ENCODE measurements at regions not wholly inside any gene's neighbourhood (a gene's known extent, or its start where the extent isn't known, plus 50 kb on each side); places are given as distances from the start of the nearest gene placed in this dataset.

DNA sequence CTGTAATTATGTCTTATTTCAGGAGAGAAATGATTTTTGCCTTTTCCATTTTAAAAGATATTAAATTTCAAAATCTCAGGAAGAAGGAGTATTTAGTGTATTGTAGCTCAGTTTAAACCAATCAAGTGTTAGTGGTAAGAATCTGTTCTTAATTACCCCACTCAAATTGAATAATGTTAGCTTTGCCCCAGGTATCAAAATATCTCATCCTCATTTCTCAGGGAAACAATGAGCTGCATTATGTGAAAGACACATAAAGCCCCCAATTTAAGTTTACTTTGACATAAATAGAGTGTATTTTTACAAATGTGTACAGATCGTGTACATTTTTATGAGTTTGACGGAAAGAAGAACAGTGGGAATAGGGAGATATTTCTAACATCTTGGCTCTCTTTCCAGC, 317.4 kb upstream of the RARB start:
- Histone ChIP-seq H3F3A (ENCODE audit: insufficient read depth, low read depth) (no peaks in the 10 kb centered on the region), H3K4me3 (no peak overlapping the region), H3K9me2 (ENCODE audit: insufficient read depth) (no peaks in the 10 kb centered on the region; the same call in 1 of the 2 replicates), H2AFZ (no peak overlapping the region), H3K4me1 (replicated peaks; ENCODE audit: insufficient read depth) (no peaks in the 10 kb centered on the region), H3K9me3 (ENCODE audit: insufficient read depth, low read depth) (no peaks in the 10 kb centered on the region), H3K4me2 (no peak overlapping the region), H4K20me1 (ENCODE audit: insufficient read depth) (no peaks in the 10 kb centered on the region), H3K27me3 (ENCODE audit: insufficient read depth, low read depth) (no peaks in the 10 kb centered on the region), H3K79me2 (ENCODE audit: low read depth) (no peaks in the 10 kb centered on the region), H3K27ac (no peak overlapping the region), H3K36me3 (ENCODE audit: low read depth) (no peaks in the 10 kb centered on the region)
- no TSS peak for BruUV-seq (replicated peaks)
- CTCF ChIA-PET = no interaction called here
- intact Hi-C loops (cut with micrococcal nuclease; ENCODE audit: unreplicated experiment) = no loop called here
- TF ChIP-seq, protein P1, sequence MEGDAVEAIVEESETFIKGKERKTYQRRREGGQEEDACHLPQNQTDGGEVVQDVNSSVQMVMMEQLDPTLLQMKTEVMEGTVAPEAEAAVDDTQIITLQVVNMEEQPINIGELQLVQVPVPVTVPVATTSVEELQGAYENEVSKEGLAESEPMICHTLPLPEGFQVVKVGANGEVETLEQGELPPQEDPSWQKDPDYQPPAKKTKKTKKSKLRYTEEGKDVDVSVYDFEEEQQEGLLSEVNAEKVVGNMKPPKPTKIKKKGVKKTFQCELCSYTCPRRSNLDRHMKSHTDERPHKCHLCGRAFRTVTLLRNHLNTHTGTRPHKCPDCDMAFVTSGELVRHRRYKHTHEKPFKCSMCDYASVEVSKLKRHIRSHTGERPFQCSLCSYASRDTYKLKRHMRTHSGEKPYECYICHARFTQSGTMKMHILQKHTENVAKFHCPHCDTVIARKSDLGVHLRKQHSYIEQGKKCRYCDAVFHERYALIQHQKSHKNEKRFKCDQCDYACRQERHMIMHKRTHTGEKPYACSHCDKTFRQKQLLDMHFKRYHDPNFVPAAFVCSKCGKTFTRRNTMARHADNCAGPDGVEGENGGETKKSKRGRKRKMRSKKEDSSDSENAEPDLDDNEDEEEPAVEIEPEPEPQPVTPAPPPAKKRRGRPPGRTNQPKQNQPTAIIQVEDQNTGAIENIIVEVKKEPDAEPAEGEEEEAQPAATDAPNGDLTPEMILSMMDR (conservative IDR thresholded peaks at IDR 0.05) = no peak
- no peak for TF ChIP-seq EZH2 (IDR thresholded peaks at IDR 0.05; ENCODE audit: low read depth)
- no peak for DNase-seq
- POLR2A ChIA-PET (ENCODE audit: unreplicated experiment) = interaction anchor here (0.5 kb wide), 1 partner anchor 1719 kb away, joined by 6 read pairs; no protein-coding TSS in a partner anchor

- no peaks in the 10 kb centered on the region for H3K79me2 ChIP-seq (ENCODE audit: low read depth)
- no peaks in the 10 kb centered on the region for H3K36me3 ChIP-seq (ENCODE audit: low read depth)
- POLR2A ChIA-PET (ENCODE audit: unreplicated experiment) = no interaction called here
- no peak for DNase-seq
- no peaks in the 10 kb centered on the region for H3F3A ChIP-seq (ENCODE audit: insufficient read depth, low read depth)
- H4K20me1 ChIP-seq (ENCODE audit: insufficient read depth) = no peaks in the 10 kb centered on the region
- no peaks in the 10 kb centered on the region for H3K4me1 ChIP-seq (replicated peaks; ENCODE audit: insufficient read depth)
- H2AFZ ChIP-seq = no peak overlapping the region
- CTCF ChIA-PET = no interaction called here
- no peaks in the 10 kb centered on the region; the same call in 1 of the 2 replicates for H3K9me2 ChIP-seq (ENCODE audit: insufficient read depth)
- TF ChIP-seq, protein P1 (conservative IDR thresholded peaks at IDR 0.05) = no peak
- intact Hi-C loops (cut with micrococcal nuclease; ENCODE audit: unreplicated experiment) = no loop called here
- no peak overlapping the region for H3K4me2 ChIP-seq
- no peaks in the 10 kb centered on the region for H3K9me3 ChIP-seq (ENCODE audit: insufficient read depth, low read depth)
- BruUV-seq (replicated peaks) = no TSS peak
- H3K4me3 ChIP-seq = no peak overlapping the region
- H3K27me3 ChIP-seq (ENCODE audit: insufficient read depth, low read depth) = no peaks in the 10 kb centered on the region
- H3K27ac ChIP-seq = no peak overlapping the region
Observed at GRCh38 chr3:25113891-25114290, 314.2 kb upstream of the RARB start.

- intact Hi-C loops (cut with micrococcal nuclease; ENCODE audit: unreplicated experiment) = no loop called here
- no peak for DNase-seq
- no peaks in the 10 kb centered on the region for H3F3A ChIP-seq (ENCODE audit: insufficient read depth, low read depth)
- CTCF ChIA-PET = no interaction called here
- POLR2A ChIA-PET (ENCODE audit: unreplicated experiment) = no interaction called here
- H3K4me1 ChIP-seq (replicated peaks; ENCODE audit: insufficient read depth) = no peaks in the 10 kb centered on the region
- H3K36me3 ChIP-seq (ENCODE audit: low read depth) = no peaks in the 10 kb centered on the region
- H3K9me3 ChIP-seq (ENCODE audit: insufficient read depth, low read depth) = no peaks in the 10 kb centered on the region
- H3K27me3 ChIP-seq (ENCODE audit: insufficient read depth, low read depth) = no peaks in the 10 kb centered on the region
- H3K4me2 ChIP-seq = no peak overlapping the region
- H4K20me1 ChIP-seq (ENCODE audit: insufficient read depth) = no peaks in the 10 kb centered on the region
- no peaks in the 10 kb centered on the region; the same call in 1 of the 2 replicates for H3K9me2 ChIP-seq (ENCODE audit: insufficient read depth)
- BruUV-seq (replicated peaks) = no TSS peak
- H3K27ac ChIP-seq = no peak overlapping the region
- H3K4me3 ChIP-seq = no peak overlapping the region
- H3K79me2 ChIP-seq (ENCODE audit: low read depth) = no peaks in the 10 kb centered on the region
- no peak for TF ChIP-seq EZH2 (IDR thresholded peaks at IDR 0.05; ENCODE audit: low read depth)
- TF ChIP-seq, protein P1 (conservative IDR thresholded peaks at IDR 0.05) = no peak
- H2AFZ ChIP-seq = no peak overlapping the region
Observed at GRCh38 chr3:25114532-25114931, 313.5 kb upstream of the RARB start.

Data from PC-9 (cell line).